Stimulated activated CD4-positive, alpha-beta T cell treated with anti-CD3 and anti-CD28 coated beads, TNF-alpha, amount 100 ng/mL, for 4 hours (primary cell): ENCODE measurements at regions not wholly inside any gene's neighbourhood (a gene's known extent, or its start where the extent isn't known, plus 50 kb on each side); places are given as distances from the start of the nearest gene placed in this dataset.

Experiments used
- DNase-seq, 3 experiments: peaks; one replicate each; pipeline ENCODE4 v3.0.0-alpha.2; 2020; ENCODE audit warnings: low read depth in 3 of 3

- DNase-seq, result no peak
Observed at GRCh38 chr2:76450024-76450475, 739.3 kb upstream of the GCFC2 start.

GRCh38 chr2:76448956-76449355 is 738.2 kb upstream of the GCFC2 start:
- no peak for DNase-seq

GRCh38 chr2:76447294-76447693 is 736.6 kb upstream of the GCFC2 start:
- no peak for DNase-seq

- DNase-seq, result no peak
Observed at GRCh38 chr2:76446872-76447271, 736.2 kb upstream of the GCFC2 start.

- no peak for DNase-seq
Observed at GRCh38 chr2:76445880-76446279, 735.2 kb upstream of the GCFC2 start.

GRCh38 chr2:76444732-76445131 is 734.0 kb upstream of the GCFC2 start:
- no peak for DNase-seq

GRCh38 chr2:76437564-76437963 is 726.8 kb upstream of the GCFC2 start:
- no peak for DNase-seq

GRCh38 chr2:76429374-76429773 is 718.7 kb upstream of the GCFC2 start:
- DNase-seq, result no peak

- DNase-seq, result no peak
Observed at GRCh38 chr2:76427452-76427851, 716.7 kb upstream of the GCFC2 start.

GRCh38 chr2:76415821-76416220 is 705.1 kb upstream of the GCFC2 start:
- no peak for DNase-seq

- no peak for DNase-seq
Observed at GRCh38 chr2:76413436-76413835, 702.7 kb upstream of the GCFC2 start.

- no peak for DNase-seq
Observed at GRCh38 chr2:76406134-76406855, 695.6 kb upstream of the GCFC2 start.

GRCh38 chr2:76393356-76393755 is 682.6 kb upstream of the GCFC2 start:
- DNase-seq, result no peak

GRCh38 chr2:76391678-76392077 is 681.0 kb upstream of the GCFC2 start:
- no peak for DNase-seq

GRCh38 chr2:76387294-76387693 is 676.6 kb upstream of the GCFC2 start:
- DNase-seq, result no peak

GRCh38 chr2:76385943-76386342 is 675.2 kb upstream of the GCFC2 start:
- no peak for DNase-seq

GRCh38 chr2:76381624-76382023 is 670.9 kb upstream of the GCFC2 start:
- no peak for DNase-seq

- no peak for DNase-seq
Observed at GRCh38 chr2:76378140-76378539, 667.4 kb upstream of the GCFC2 start.

GRCh38 chr2:76341439-76341838 is 630.7 kb upstream of the GCFC2 start:
- DNase-seq, result no peak

GRCh38 chr2:76332871-76333270 is 622.2 kb upstream of the GCFC2 start:
- DNase-seq, result no peak

- no peak for DNase-seq
Observed at GRCh38 chr2:76330865-76331264, 620.1 kb upstream of the GCFC2 start.

GRCh38 chr2:76326636-76327035 is 615.9 kb upstream of the GCFC2 start:
- DNase-seq, result no peak

GRCh38 chr2:76323381-76323780 is 612.7 kb upstream of the GCFC2 start:
- no peak for DNase-seq

GRCh38 chr2:76320716-76321115 is 610.0 kb upstream of the GCFC2 start:
- DNase-seq, result no peak
